Adrenal gland (tissue), 5 donors: ENCODE measurements at regions not wholly inside any gene's neighbourhood (a gene's known extent, or its start where the extent isn't known, plus 50 kb on each side); places are given as distances from the start of the nearest gene placed in this dataset.

ENCODE experiments used
- POLR2A ChIP-seq, 2 donors: fragments of 450-650 bp; IDR thresholded peaks; one replicate each; pipeline ENCODE4 v1.6.1; 2017; ENCODE audit warnings: antibody characterized with exemption in 2 of 2, mild to moderate bottlenecking in 2 of 2, moderate library complexity in 1 of 2
- TF ChIP-seq, protein P1 (sequence below), 6 experiments: fragments of 450-650 bp in 4 of 6; fragments of 200-600 bp in 2 of 6; sonication (generic) in 1 of 6; IDR thresholded peaks; 1 replicate in 5 of 6; 2 replicates in 1 of 6; pipeline versions ENCODE4 v1.5.1 to v1.8.0; 2016 to 2021; ENCODE audit warnings: antibody characterized with exemption in 6 of 6, mild to moderate bottlenecking in 2 of 6, moderate library complexity in 1 of 6
- donor health status: DM: no; HTN: no; CAD: no.

DNA sequence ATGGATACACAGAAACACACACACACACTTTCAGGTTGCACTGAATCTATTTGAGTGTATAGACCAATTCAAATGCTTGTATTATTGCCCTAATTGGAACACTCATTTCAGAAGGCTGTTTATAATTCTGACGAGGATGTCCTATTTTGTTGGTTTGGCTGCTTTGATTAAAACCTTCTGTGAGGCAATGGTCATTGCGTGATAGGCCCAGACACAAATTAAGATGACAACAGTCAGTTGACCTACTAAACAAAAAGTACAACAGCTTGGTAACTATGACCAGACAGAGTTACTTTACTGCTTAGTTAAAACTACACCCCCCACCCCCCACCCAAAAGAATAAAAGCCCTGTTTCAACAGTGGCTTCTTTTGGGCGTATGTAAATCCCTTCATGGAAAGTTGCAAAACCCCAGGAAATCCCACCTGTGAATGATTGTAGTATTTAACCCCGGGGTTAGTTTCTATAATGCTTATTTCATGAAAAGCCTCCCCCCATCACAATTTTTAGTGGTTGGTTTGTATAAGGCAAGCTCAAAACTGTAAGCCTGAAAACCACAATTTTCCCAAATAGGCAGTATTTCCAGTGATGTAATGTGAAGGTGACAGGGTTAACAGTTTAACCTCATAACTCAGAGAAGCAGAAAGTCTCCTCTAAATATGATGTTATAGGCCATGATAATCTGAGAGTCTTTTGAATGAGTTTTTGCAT lies 340.8 kb downstream of the FGF10 start:
- TF ChIP-seq POLR2A (IDR thresholded peaks at IDR 0.05) = no peak
- TF ChIP-seq, protein P1, sequence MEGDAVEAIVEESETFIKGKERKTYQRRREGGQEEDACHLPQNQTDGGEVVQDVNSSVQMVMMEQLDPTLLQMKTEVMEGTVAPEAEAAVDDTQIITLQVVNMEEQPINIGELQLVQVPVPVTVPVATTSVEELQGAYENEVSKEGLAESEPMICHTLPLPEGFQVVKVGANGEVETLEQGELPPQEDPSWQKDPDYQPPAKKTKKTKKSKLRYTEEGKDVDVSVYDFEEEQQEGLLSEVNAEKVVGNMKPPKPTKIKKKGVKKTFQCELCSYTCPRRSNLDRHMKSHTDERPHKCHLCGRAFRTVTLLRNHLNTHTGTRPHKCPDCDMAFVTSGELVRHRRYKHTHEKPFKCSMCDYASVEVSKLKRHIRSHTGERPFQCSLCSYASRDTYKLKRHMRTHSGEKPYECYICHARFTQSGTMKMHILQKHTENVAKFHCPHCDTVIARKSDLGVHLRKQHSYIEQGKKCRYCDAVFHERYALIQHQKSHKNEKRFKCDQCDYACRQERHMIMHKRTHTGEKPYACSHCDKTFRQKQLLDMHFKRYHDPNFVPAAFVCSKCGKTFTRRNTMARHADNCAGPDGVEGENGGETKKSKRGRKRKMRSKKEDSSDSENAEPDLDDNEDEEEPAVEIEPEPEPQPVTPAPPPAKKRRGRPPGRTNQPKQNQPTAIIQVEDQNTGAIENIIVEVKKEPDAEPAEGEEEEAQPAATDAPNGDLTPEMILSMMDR (IDR thresholded peaks at IDR 0.05) = no peak
